KMS-11 (cell line): ENCODE measurements at regions not wholly inside any gene's neighbourhood (a gene's known extent, or its start where the extent isn't known, plus 50 kb on each side); places are given as distances from the start of the nearest gene placed in this dataset.
"Not testable (repeated sequence)": the region's sequence is repeated elsewhere in the genome, so short reads cannot be mapped to it uniquely, and the experiment has no call there.

Experiments used
- H2AFZ ChIP-seq: fragments of 200-600 bp; sonication (generic); 2 replicates; pipeline ENCODE4 v1.6.1; 2016; ENCODE audit warnings: antibody characterized with exemption, mixed run types, low read depth
- H3K27ac ChIP-seq: fragments of 200-600 bp; sonication (generic); 2 replicates; pipeline ENCODE4 v1.6.1; 2016; ENCODE audit warnings: mild to moderate bottlenecking, mixed run types
- H3K27me3 ChIP-seq: fragments of 200-600 bp; sonication (generic); 2 replicates; pipeline ENCODE4 v1.6.1; 2017; ENCODE audit warnings: mild to moderate bottlenecking, low read depth, mixed run types, moderate library complexity; ENCODE audit not compliant: insufficient read depth
- H3K36me3 ChIP-seq: fragments of 200-600 bp; sonication (generic); 2 replicates; pipeline ENCODE4 v1.6.1; 2017; ENCODE audit warnings: mild to moderate bottlenecking, mixed run types; ENCODE audit not compliant: insufficient read depth
- H3K4me1 ChIP-seq: fragments of 200-600 bp; sonication (generic); 2 replicates; pipeline ENCODE4 v1.6.1; 2016; ENCODE audit warnings: mild to moderate bottlenecking, low read depth, mixed run types; ENCODE audit not compliant: poor library complexity, severe bottlenecking
- H3K4me2 ChIP-seq: fragments of 200-600 bp; sonication (generic); 2 replicates; pipeline ENCODE4 v1.7.0; 2016; ENCODE audit warnings: mild to moderate bottlenecking, mixed run types
- H3K4me3 ChIP-seq: fragments of 200-600 bp; sonication (generic); IDR thresholded peaks from 2 replicates; pipeline ENCODE4 v1.6.1; 2017; ENCODE audit warnings: low read depth, low read length, mixed read lengths; ENCODE audit not compliant: insufficient read depth
- H3K79me2 ChIP-seq: fragments of 200-600 bp; sonication (generic); 2 replicates; pipeline ENCODE4 v1.6.1; 2016; ENCODE audit warnings: low read depth, mixed run types; ENCODE audit not compliant: insufficient read depth
- H3K9ac ChIP-seq: fragments of 200-600 bp; sonication (generic); 2 replicates; pipeline ENCODE4 v1.6.1; 2016; ENCODE audit warnings: mild to moderate bottlenecking, mixed run types
- H4K20me1 ChIP-seq: fragments of 200-600 bp; sonication (generic); 2 replicates; pipeline ENCODE4 v1.6.1; 2016; ENCODE audit warnings: mild to moderate bottlenecking, mixed run types; ENCODE audit not compliant: insufficient read depth
- CTCF ChIP-seq: fragments of 200-600 bp; sonication (generic); conservative IDR thresholded peaks from 2 replicates; pipeline ENCODE4 v1.6.1; 2017; ENCODE audit warnings: low read depth, mild to moderate bottlenecking, antibody characterized with exemption, low read length, moderate library complexity, mixed read lengths

- Histone ChIP-seq H3K9ac (no peak overlapping the region), H3K36me3 (no peaks in the 10 kb centered on the region), H3K4me2 (no peak overlapping the region)
These were observed 74.3 kb downstream of the VPREB1 start for GRCh38 chr22:22318723-22319465.

GRCh38 chr22:22321743-22322611 lies 77.4 kb downstream of the VPREB1 start:
- not testable (repeated sequence) for H3K4me1 ChIP-seq, H3K27ac ChIP-seq, H3K4me3 ChIP-seq, H2AFZ ChIP-seq, H4K20me1 ChIP-seq, H3K9ac ChIP-seq, H3K27me3 ChIP-seq, H3K4me2 ChIP-seq, H3K36me3 ChIP-seq, H3K79me2 ChIP-seq
- TF ChIP-seq CTCF, result peak; percentile 79

More at GRCh38 chr22:22318723-22319465, 74.3 kb downstream of the VPREB1 start:
- Histone ChIP-seq H2AFZ (no peak overlapping the region), H3K79me2 (no peaks in the 10 kb centered on the region), H3K27me3 (no peaks in the 10 kb centered on the region), H3K27ac (no peak overlapping the region), H3K4me1 (no peaks in the 10 kb centered on the region), H3K4me3 (no peak overlapping the region), H4K20me1 (no peaks in the 10 kb centered on the region)
- TF ChIP-seq CTCF, result no peak

GRCh38 chr22:22322792-22323191 lies 78.2 kb downstream of the VPREB1 start:
- Histone ChIP-seq H4K20me1 (no peaks in the 10 kb centered on the region), H3K79me2 (no peaks in the 10 kb centered on the region), H3K9ac (no peak overlapping the region), H3K4me3 (no peak overlapping the region), H3K27me3 (no peaks in the 10 kb centered on the region), H2AFZ (no peak overlapping the region), H3K36me3 (no peaks in the 10 kb centered on the region), H3K4me1 (no peaks in the 10 kb centered on the region), H3K27ac (no peak overlapping the region), H3K4me2 (no peak overlapping the region)
- no peak for TF ChIP-seq CTCF

GRCh38 chr22:22327723-22328122 lies 83.1 kb downstream of the VPREB1 start:
- TF ChIP-seq CTCF, result no peak
- Histone ChIP-seq H3K27me3 (no peaks in the 10 kb centered on the region), H3K4me3 (no peak overlapping the region), H3K9ac (no peak overlapping the region), H3K79me2 (no peaks in the 10 kb centered on the region), H4K20me1 (no peaks in the 10 kb centered on the region), H3K4me2 (no peak overlapping the region), H3K4me1 (no peaks in the 10 kb centered on the region), H3K27ac (no peak overlapping the region), H3K36me3 (no peaks in the 10 kb centered on the region), H2AFZ (no peak overlapping the region)
